ENCODE measurements at regions not wholly inside any gene's neighbourhood (a gene's known extent, or its start where the extent isn't known, plus 50 kb on each side); places are given as distances from the start of the nearest gene placed in this dataset.

- H3K27ac Mint-ChIP-seq (ENCODE audit: unreplicated experiment): no peak overlapping the region
- no peak overlapping the region for H3K4me3 Mint-ChIP-seq (ENCODE audit: unreplicated experiment)
- no peaks in the 10 kb centered on the region for H3K27me3 Mint-ChIP-seq (ENCODE audit: unreplicated experiment)
- no peak for TF ChIP-seq CTCF (IDR thresholded peaks at IDR 0.05; ENCODE audit: unreplicated experiment)
- DNase-seq (ENCODE audit: low spot score): no peak
- no peaks in the 10 kb centered on the region for H3K4me1 Mint-ChIP-seq (ENCODE audit: unreplicated experiment)
- H3K9me3 Mint-ChIP-seq (ENCODE audit: unreplicated experiment): no peaks in the 10 kb centered on the region
- H3K36me3 Mint-ChIP-seq (ENCODE audit: low read depth, unreplicated experiment): no peaks in the 10 kb centered on the region
Observed at GRCh38 chr1:213484758-213485157, 433.7 kb downstream of the RPS6KC1 start.

GRCh38 chr1:213486488-213486887 lies 435.4 kb downstream of the RPS6KC1 start:
- Mint-ChIP-seq H3K4me3 (ENCODE audit: unreplicated experiment) (no peak overlapping the region), H3K36me3 (ENCODE audit: low read depth, unreplicated experiment) (no peaks in the 10 kb centered on the region), H3K9me3 (ENCODE audit: unreplicated experiment) (no peaks in the 10 kb centered on the region), H3K27ac (ENCODE audit: unreplicated experiment) (no peak overlapping the region), H3K27me3 (ENCODE audit: unreplicated experiment) (no peaks in the 10 kb centered on the region), H3K4me1 (ENCODE audit: unreplicated experiment) (no peaks in the 10 kb centered on the region)
- no peak for TF ChIP-seq CTCF (IDR thresholded peaks at IDR 0.05; ENCODE audit: unreplicated experiment)
- DNase-seq (ENCODE audit: low spot score): no peak

- Mint-ChIP-seq H3K4me1 (ENCODE audit: unreplicated experiment) (no peaks in the 10 kb centered on the region), H3K27ac (ENCODE audit: unreplicated experiment) (no peak overlapping the region), H3K36me3 (ENCODE audit: low read depth, unreplicated experiment) (no peaks in the 10 kb centered on the region), H3K9me3 (ENCODE audit: unreplicated experiment) (no peaks in the 10 kb centered on the region), H3K4me3 (ENCODE audit: unreplicated experiment) (no peak overlapping the region), H3K27me3 (ENCODE audit: unreplicated experiment) (no peaks in the 10 kb centered on the region)
- TF ChIP-seq CTCF (IDR thresholded peaks at IDR 0.05; ENCODE audit: unreplicated experiment): no peak
- no peak for DNase-seq (ENCODE audit: low spot score)
Observed at GRCh38 chr1:213491468-213491867, 440.4 kb downstream of the RPS6KC1 start.

GRCh38 chr1:213492161-213493041 lies 441.4 kb downstream of the RPS6KC1 start:
- H3K27ac Mint-ChIP-seq (ENCODE audit: unreplicated experiment): no peak overlapping the region
- H3K9me3 Mint-ChIP-seq (ENCODE audit: unreplicated experiment): no peaks in the 10 kb centered on the region
- DNase-seq (ENCODE audit: low spot score): no peak
- no peak overlapping the region for H3K4me3 Mint-ChIP-seq (ENCODE audit: unreplicated experiment)
- H3K4me1 Mint-ChIP-seq (ENCODE audit: unreplicated experiment): no peaks in the 10 kb centered on the region
- no peaks in the 10 kb centered on the region for H3K36me3 Mint-ChIP-seq (ENCODE audit: low read depth, unreplicated experiment)
- TF ChIP-seq CTCF (IDR thresholded peaks at IDR 0.05; ENCODE audit: unreplicated experiment): no peak
- no peaks in the 10 kb centered on the region for H3K27me3 Mint-ChIP-seq (ENCODE audit: unreplicated experiment)

- Mint-ChIP-seq H3K36me3 (ENCODE audit: low read depth, unreplicated experiment) (no peaks in the 10 kb centered on the region), H3K27me3 (ENCODE audit: unreplicated experiment) (no peaks in the 10 kb centered on the region), H3K4me3 (ENCODE audit: unreplicated experiment) (no peak overlapping the region), H3K9me3 (ENCODE audit: unreplicated experiment) (no peaks in the 10 kb centered on the region), H3K4me1 (ENCODE audit: unreplicated experiment) (no peaks in the 10 kb centered on the region), H3K27ac (ENCODE audit: unreplicated experiment) (no peak overlapping the region)
- DNase-seq (ENCODE audit: low spot score): no peak
- no peak for TF ChIP-seq CTCF (IDR thresholded peaks at IDR 0.05; ENCODE audit: unreplicated experiment)
Observed at GRCh38 chr1:213499444-213499843, 448.4 kb downstream of the RPS6KC1 start.

Measured in endothelial cell (in vitro differentiated cells).